ENCODE measurements at regions not wholly inside any gene's neighbourhood (a gene's known extent, or its start where the extent isn't known, plus 50 kb on each side); places are given as distances from the start of the nearest gene placed in this dataset.

GRCh38 chr2:204031056-204031455 lies 94.5 kb downstream of the ICOS start:
- Histone ChIP-seq H2AFZ (ENCODE audit: low read depth, low read length, severe bottlenecking) (no peak overlapping the region), H3K4me2 (ENCODE audit: low read depth, low read length, poor library complexity, severe bottlenecking) (no peak overlapping the region), H3K27ac (ENCODE audit: low read depth, low read length) (no peak overlapping the region)

GRCh38 chr2:204032301-204032700 lies 95.7 kb downstream of the ICOS start:
- no peak overlapping the region for H3K27ac ChIP-seq (ENCODE audit: low read depth, low read length)
- no peaks in the 10 kb centered on the region for H3K79me2 ChIP-seq (ENCODE audit: insufficient read depth, low read length)
- H3K4me2 ChIP-seq (ENCODE audit: low read depth, low read length, poor library complexity, severe bottlenecking), result no peak overlapping the region
- H3K4me3 ChIP-seq (ENCODE audit: insufficient read depth, low read length, poor library complexity, severe bottlenecking), result no peak overlapping the region
- TF ChIP-seq EZH2phosphoT487 (conservative IDR thresholded peaks at IDR 0.05; ENCODE audit: low read length) (no peak), CTCF (IDR thresholded peaks at IDR 0.05; ENCODE audit: insufficient read depth, low read length, poor library complexity, severe bottlenecking) (no peak)
- H3K9me3 ChIP-seq (ENCODE audit: insufficient read depth, low read length), result no peaks in the 10 kb centered on the region
- no peak overlapping the region for H3K9ac ChIP-seq (ENCODE audit: low read length)
- H3K36me3 ChIP-seq (ENCODE audit: low read length), result no peaks in the 10 kb centered on the region
- H2AFZ ChIP-seq (ENCODE audit: low read depth, low read length, severe bottlenecking), result no peak overlapping the region
- H3K9me2 ChIP-seq (replicated peaks; ENCODE audit: insufficient read depth, low read length), result no peaks in the 10 kb centered on the region
- no peaks in the 10 kb centered on the region for H3F3A ChIP-seq (ENCODE audit: insufficient read depth)
- no peaks in the 10 kb centered on the region for H3K27me3 ChIP-seq (ENCODE audit: low read length)
- H4K20me1 ChIP-seq (ENCODE audit: low read depth, low read length), result no peaks in the 10 kb centered on the region

More at GRCh38 chr2:204031056-204031455, 94.5 kb downstream of the ICOS start:
- H3K4me3 ChIP-seq (ENCODE audit: insufficient read depth, low read length, poor library complexity, severe bottlenecking), result no peak overlapping the region
- no peaks in the 10 kb centered on the region for H3K36me3 ChIP-seq (ENCODE audit: low read length)
- TF ChIP-seq EZH2phosphoT487 (conservative IDR thresholded peaks at IDR 0.05; ENCODE audit: low read length) (no peak), CTCF (IDR thresholded peaks at IDR 0.05; ENCODE audit: insufficient read depth, low read length, poor library complexity, severe bottlenecking) (no peak)
- H3K9me3 ChIP-seq (ENCODE audit: insufficient read depth, low read length), result no peaks in the 10 kb centered on the region
- H3K79me2 ChIP-seq (ENCODE audit: insufficient read depth, low read length), result no peaks in the 10 kb centered on the region
- H4K20me1 ChIP-seq (ENCODE audit: low read depth, low read length), result no peaks in the 10 kb centered on the region
- H3F3A ChIP-seq (ENCODE audit: insufficient read depth), result no peaks in the 10 kb centered on the region
- H3K9ac ChIP-seq (ENCODE audit: low read length), result no peak overlapping the region
- H3K27me3 ChIP-seq (ENCODE audit: low read length), result no peaks in the 10 kb centered on the region
- no peaks in the 10 kb centered on the region for H3K9me2 ChIP-seq (replicated peaks; ENCODE audit: insufficient read depth, low read length)

- Histone ChIP-seq H3K4me2 (ENCODE audit: low read depth, low read length, poor library complexity, severe bottlenecking) (no peak overlapping the region), H3K4me3 (ENCODE audit: insufficient read depth, low read length, poor library complexity, severe bottlenecking) (no peak overlapping the region), H3K9me3 (ENCODE audit: insufficient read depth, low read length) (no peaks in the 10 kb centered on the region), H4K20me1 (ENCODE audit: low read depth, low read length) (no peaks in the 10 kb centered on the region), H3K36me3 (ENCODE audit: low read length) (no peaks in the 10 kb centered on the region), H3K9me2 (replicated peaks; ENCODE audit: insufficient read depth, low read length) (no peaks in the 10 kb centered on the region), H3K27me3 (ENCODE audit: low read length) (no peaks in the 10 kb centered on the region), H3F3A (ENCODE audit: insufficient read depth) (no peaks in the 10 kb centered on the region), H3K79me2 (ENCODE audit: insufficient read depth, low read length) (no peaks in the 10 kb centered on the region), H3K27ac (ENCODE audit: low read depth, low read length) (no peak overlapping the region), H3K9ac (ENCODE audit: low read length) (no peak overlapping the region), H2AFZ (ENCODE audit: low read depth, low read length, severe bottlenecking) (no peak overlapping the region)
- TF ChIP-seq CTCF (IDR thresholded peaks at IDR 0.05; ENCODE audit: insufficient read depth, low read length, poor library complexity, severe bottlenecking) (no peak), EZH2phosphoT487 (conservative IDR thresholded peaks at IDR 0.05; ENCODE audit: low read length) (no peak)
Measured at GRCh38 chr2:204033611-204034495, 97.3 kb downstream of the ICOS start.
